ENCODE measurements at regions not wholly inside any gene's neighbourhood (a gene's known extent, or its start where the extent isn't known, plus 50 kb on each side); places are given as distances from the start of the nearest gene placed in this dataset.

GRCh38 chr4:56286763-56287162 lies 100.5 kb downstream of the AASDH start:
- no peak for DNase-seq

DNA sequence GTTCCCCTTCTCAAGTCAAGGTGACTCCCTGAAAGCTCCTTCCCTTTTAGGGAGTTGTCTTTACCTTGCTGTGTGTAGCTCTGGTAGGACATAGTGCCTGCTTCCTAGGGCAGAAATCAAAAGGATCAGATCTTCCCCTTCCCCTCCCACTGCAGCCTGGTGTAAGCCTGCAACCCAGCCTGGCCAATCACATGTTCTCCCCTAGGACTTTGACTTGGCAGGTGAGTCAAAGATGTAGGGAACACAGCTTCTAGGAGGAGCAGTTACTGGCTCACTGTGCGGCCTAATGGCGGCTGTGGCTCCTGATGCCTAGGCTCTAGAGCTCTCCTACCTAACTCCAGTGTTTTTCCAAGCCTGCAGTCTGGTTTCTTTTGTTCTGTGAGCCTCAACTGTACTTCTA lies 103.9 kb downstream of the AASDH start:
- no peak for DNase-seq

DNA sequence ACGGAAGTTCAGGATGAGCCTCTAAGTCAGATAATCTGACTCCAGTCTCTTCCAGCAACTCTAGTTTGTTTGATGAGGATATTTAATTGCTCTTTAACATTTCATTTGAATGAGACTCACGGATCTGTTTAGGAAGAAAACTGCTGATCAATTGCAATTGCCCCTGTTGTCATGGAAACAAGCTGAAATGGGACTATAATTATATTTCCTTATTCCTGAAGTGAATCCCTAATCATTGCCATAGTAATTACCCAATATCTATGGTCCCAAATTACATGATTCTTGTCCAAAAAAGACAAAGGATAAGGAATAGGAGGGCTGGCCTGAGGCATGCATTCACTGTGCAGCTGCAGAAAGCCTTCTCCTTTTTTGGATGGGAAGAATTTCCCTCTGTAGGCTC lies 105.3 kb downstream of the AASDH start:
- DNase-seq: no peak

- no peak for DNase-seq
Measured at GRCh38 chr4:56276547-56276946, 110.7 kb downstream of the AASDH start.

GRCh38 chr4:56273391-56273790 lies 113.9 kb downstream of the AASDH start:
- no peak for DNase-seq

- no peak for DNase-seq
Measured at GRCh38 chr4:56272927-56273326, 114.4 kb downstream of the AASDH start.

DNA sequence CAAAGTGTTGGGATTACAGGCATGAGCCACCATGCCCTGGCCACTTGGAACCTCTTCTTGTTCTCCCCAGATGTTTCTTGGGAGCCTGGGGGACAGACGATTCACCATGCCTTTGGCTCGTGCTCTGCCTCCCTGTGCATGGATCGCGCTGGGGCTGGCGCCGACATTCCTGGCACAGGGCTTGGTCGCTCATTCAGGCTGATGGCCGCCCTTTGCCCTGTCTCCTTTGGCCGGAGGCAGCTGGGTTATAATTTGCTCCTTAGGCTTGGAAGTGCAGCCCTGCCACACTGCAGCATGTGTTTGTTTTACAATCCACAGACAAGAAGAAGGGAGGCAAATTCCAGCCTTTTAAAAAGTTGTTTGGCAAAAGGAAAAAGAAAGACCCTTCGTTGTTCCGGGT lies 115.3 kb downstream of the AASDH start:
- no peak for DNase-seq

DNA sequence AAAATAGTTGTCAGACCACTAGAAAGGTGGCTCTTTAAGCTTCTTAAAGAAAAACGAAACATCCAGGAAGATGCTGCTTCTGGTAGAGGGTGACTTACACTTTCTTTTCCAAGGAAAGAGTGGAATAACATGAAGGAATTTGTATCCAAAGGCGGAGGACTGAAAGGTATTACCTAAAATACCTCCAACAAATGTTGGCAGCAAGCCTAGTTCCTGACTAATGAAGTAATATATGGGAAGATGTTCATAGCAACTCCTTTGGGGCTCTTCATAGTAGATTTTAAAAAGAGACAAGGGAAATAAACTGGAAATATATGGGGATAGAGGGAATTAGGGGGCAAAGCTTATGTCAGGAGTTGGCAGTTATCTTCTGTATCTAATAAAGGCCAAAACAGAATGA lies 116.2 kb downstream of the AASDH start:
- no peak for DNase-seq

GRCh38 chr4:56267558-56267957 lies 119.7 kb downstream of the AASDH start:
- DNase-seq: no peak

- no peak for DNase-seq
Measured at GRCh38 chr4:56264873-56265272, 122.4 kb downstream of the AASDH start.

DNA sequence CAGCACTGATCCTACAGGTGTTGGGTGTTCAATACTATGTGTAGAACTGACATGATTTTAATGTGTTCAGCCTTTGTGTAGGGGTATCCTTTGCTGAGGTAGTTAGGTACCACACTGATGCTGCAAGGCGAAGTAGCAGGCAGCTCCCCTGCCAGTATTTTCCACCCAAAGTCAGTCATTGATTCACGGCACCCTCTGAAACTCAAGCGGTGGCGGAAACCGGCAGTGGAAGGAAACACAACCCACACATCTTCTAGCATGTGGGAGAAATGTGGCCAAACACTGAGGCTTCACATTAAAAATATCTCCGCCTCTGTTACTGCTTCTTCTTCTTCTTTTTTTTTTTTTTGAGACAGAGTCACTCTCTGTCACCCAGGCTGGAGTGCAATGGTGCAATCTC lies 126.3 kb downstream of the AASDH start:
- DNase-seq: no peak

DNA sequence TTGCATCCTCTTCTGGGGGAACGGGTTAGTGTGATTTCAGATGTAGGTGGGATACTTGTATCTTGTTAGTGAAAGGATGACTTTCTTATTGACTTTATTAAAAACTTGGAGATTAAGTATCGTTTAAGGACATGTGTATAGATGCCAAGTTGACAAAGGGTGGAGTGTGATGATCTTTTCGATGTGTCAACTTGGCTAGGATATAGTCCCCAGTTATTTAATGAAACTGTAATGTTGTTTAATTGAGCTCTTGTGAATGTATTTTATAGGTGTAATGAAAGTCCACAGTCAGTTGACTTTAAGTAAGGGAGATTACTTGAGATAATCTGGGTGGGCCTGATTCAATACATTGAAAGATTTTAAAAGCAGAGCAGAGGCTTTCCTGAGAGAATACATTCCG lies 127.0 kb downstream of the AASDH start:
- no peak for DNase-seq

DNA sequence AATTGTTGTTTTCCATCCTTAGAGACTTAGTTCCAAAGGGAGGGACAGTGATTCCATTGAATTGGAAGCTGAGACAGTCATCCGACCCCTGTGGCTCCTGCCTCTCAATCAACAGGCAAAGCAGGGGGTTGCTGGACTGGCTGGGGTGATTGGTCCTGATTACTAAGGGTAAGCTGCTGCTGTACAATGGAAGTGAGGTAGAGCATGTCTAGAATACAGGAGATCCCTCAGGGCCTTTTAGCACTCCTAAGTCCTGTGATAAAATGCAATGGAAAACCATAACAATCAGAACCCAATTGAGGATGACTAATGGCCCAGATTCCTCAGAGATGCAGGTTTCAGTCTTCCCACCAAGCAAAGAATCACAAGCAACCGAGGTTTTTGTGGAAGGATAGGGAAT lies 127.6 kb downstream of the AASDH start:
- DNase-seq: no peak

GRCh38 chr4:56255820-56256219 lies 131.5 kb downstream of the AASDH start:
- no peak for DNase-seq

DNA sequence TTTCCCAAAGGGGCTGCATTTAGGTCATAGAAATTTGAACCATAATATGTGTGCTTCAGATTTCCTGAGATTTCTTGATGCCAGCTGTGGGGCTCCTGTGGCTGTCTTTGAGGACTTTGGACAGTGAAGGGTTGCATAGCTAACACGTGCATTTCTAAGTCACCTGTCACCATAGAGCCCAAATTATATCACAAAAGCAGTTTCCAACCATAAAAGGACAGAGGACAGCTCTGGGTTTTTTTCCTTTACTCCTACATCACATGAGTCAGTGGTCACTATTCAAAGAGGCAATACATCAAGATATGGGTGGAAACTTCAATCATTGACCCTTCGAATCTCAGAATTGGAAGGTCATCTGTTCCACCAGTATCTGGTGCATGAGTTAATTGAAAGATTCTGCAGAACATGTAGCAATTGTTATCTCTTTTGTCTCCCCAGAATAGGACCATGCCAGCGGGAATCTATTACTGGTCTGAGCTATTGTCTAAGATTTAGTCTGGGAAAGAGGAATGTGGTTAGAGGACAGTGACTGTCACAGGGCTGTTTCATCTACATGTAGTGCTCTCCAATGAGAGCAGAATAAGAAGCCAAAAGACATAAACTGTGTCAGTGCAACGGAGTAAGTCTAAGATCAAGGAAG lies 133.5 kb downstream of the AASDH start:
- no peak for DNase-seq

GRCh38 chr4:56252561-56253152 lies 134.6 kb downstream of the AASDH start:
- DNase-seq: no peak

GRCh38 chr4:56251556-56251955 lies 135.7 kb downstream of the AASDH start:
- no peak for DNase-seq

GRCh38 chr4:56250776-56251175 lies 136.5 kb downstream of the AASDH start:
- DNase-seq: no peak

DNA sequence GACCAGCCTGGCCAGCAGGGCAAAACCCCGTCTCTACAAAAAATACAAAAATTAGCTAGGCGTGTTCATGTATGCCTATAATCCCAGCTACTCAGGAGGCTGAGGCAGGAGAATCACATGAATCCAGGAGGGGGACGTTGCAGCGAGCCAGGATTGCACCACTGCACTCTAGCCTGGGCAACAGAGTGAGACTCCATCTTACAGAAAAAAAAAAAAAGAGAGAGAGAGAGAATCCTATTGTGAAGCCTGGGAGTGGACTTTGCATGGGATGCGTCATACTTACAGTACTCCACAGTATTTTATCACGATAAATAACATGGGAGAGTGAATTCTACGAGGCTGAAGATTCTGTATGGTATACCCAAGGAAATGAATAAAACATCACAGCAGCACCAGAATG lies 139.6 kb downstream of the AASDH start:
- no peak for DNase-seq

DNA sequence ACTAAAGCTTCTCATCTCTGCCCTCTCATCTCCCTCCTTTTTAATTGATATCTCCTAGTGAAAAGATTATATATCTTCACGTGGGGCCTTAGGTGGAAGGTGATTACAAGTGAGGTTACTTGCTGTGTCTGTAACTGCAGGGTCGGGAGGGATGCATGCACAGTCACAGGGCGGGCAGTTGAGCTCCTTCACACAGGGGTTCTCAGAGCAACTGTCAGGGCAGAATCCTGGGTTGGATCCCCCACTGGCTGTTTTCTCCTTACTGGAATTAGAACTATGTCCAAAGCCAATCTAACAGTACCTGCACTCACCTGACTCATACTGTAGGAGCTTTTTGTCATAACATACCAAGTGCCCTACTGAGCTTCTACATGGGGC lies 141.1 kb downstream of the AASDH start:
- DNase-seq: no peak

GRCh38 chr4:56245547-56246232 lies 141.6 kb downstream of the AASDH start:
- DNase-seq: no peak

GRCh38 chr4:56244681-56245080 lies 142.6 kb downstream of the AASDH start:
- DNase-seq: no peak

DNA sequence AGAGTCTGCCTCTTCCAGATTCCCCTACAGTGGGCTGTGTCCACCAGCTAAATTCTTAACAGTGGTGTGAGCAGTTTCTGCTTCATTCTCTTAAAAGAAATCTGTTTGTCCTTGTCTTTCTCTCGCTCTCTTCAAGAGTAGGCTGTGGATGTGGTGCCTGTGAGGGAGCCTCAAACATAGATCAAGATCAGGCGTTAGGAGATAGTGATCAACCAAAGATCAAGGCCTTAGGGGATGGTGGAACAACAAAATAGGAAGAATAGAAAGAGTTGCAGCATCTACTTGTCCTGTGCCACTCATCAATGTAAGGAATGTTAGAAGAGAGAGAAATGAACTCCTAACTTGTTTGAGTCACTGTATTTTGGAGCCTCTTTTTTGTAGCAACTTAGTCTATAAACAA lies 144.2 kb downstream of the AASDH start:
- DNase-seq: no peak

DNA sequence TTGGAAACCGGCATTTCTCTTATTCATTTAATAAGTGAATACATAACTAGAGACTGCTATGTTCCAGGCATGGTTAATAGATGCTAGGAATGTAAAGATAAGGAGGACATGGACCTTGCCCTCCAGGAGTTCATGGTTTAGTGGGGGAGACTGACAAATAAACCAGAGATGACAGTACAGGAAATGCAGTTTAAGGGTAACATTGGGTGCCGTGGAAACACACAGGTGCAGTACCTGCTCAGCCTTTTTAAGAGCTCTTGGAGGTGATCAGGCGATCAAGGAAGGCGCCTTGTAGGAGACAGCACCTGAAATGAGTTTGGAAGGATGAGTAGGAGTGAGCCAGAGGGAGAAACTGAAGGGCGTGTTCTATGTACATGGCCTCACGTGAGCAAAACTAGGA lies 145.8 kb downstream of the AASDH start:
- DNase-seq: no peak
